NCI-H2227 (cell line): ENCODE measurements at regions not wholly inside any gene's neighbourhood (a gene's known extent, or its start where the extent isn't known, plus 50 kb on each side); places are given as distances from the start of the nearest gene placed in this dataset.
"Not testable (repeated sequence)": the region's sequence is repeated elsewhere in the genome, so short reads cannot be mapped to it uniquely, and the experiment has no call there.

Experiments used
- DNase-seq: peaks from one replicate; lab custom pipeline; 2025; ENCODE audit not compliant: unreplicated experiment; lab: John Stamatoyannopoulos, UW

- DNase-seq, result no peak
Measured at GRCh38 chrX:13387666-13388494, 68.0 kb upstream of the ATXN3L start.

- no peak for DNase-seq
Measured at GRCh38 chrX:13386636-13387035, 66.8 kb upstream of the ATXN3L start.

- DNase-seq, result no peak
Measured at GRCh38 chrX:13386092-13386491, 66.2 kb upstream of the ATXN3L start.

GRCh38 chrX:13383907-13384306 lies 64.1 kb upstream of the ATXN3L start:
- DNase-seq, result no peak

- no peak for DNase-seq
Measured at GRCh38 chrX:13381514-13381913, 61.7 kb upstream of the ATXN3L start.

GRCh38 chrX:13380211-13380610 lies 60.4 kb upstream of the ATXN3L start:
- no peak for DNase-seq

GRCh38 chrX:13378562-13379518 lies 59.0 kb upstream of the ATXN3L start:
- not testable (repeated sequence) for DNase-seq

- no peak for DNase-seq
Measured at GRCh38 chrX:13377550-13377934, 57.7 kb upstream of the ATXN3L start.

GRCh38 chrX:13376857-13377549 lies 57.1 kb upstream of the ATXN3L start:
- no peak for DNase-seq

- DNase-seq, result not testable (repeated sequence)
Measured at GRCh38 chrX:13375596-13375995, 55.7 kb upstream of the ATXN3L start.

- DNase-seq, result no peak
Measured at GRCh38 chrX:13374364-13374763, 54.5 kb upstream of the ATXN3L start.

- no peak for DNase-seq
Measured at GRCh38 chrX:13373431-13374187, 53.8 kb upstream of the ATXN3L start.

- no peak for DNase-seq
Measured at GRCh38 chrX:13373027-13373426, 53.2 kb upstream of the ATXN3L start.

GRCh38 chrX:13372203-13372980 lies 52.5 kb upstream of the ATXN3L start:
- DNase-seq, result no peak

GRCh38 chrX:13371186-13371585 lies 51.3 kb upstream of the ATXN3L start:
- no peak for DNase-seq

GRCh38 chrX:13370713-13371112 lies 50.9 kb upstream of the ATXN3L start:
- DNase-seq, result no peak
